K562 (cell line): ENCODE measurements at regions not wholly inside any gene's neighbourhood (a gene's known extent, or its start where the extent isn't known, plus 50 kb on each side); places are given as distances from the start of the nearest gene placed in this dataset.

Experiments used
- CHAMP1 ChIP-seq: fragments of 450-650 bp; IDR thresholded peaks from 2 replicates; pipeline ENCODE4 v1.6.1; 2016; ENCODE audit warnings: mild to moderate bottlenecking
- E4F1 ChIP-seq: fragments of 250-450 bp; sonication (Bioruptor Pico); IDR thresholded peaks from 2 replicates; pipeline ENCODE4 v1.5.0; 2021; ENCODE audit warnings: mild to moderate bottlenecking, borderline replicate concordance
- EWSR1 ChIP-seq: fragments of 450-650 bp; IDR thresholded peaks from 2 replicates; pipeline ENCODE4 v1.6.1; 2018; ENCODE audit warnings: borderline replicate concordance, mild to moderate bottlenecking, low read depth, moderate library complexity; ENCODE audit not compliant: partially characterized antibody
- HDAC6 ChIP-seq: IDR thresholded peaks from 2 replicates; pipeline ENCODE4 v1.6.1; 2012; ENCODE audit warnings: low read depth, mild to moderate bottlenecking, control low read depth, inconsistent platforms, low read length, moderate library complexity
- HDGF ChIP-seq: fragments of 450-650 bp; IDR thresholded peaks from 2 replicates; pipeline ENCODE4 v1.6.1; 2016
- IRF2 ChIP-seq: sonication (generic); formaldehyde crosslinking; IDR thresholded peaks from 2 replicates; pipeline ENCODE4 v1.8.1; 2022; ENCODE audit warnings: mild to moderate bottlenecking, missing genetic modification reagents
- JUND ChIP-seq, 2 experiments: IDR thresholded peaks; 2 replicates in 1 of 2; 3 replicates in 1 of 2; pipeline ENCODE4 v1.6.1; 2011; ENCODE audit warnings: borderline replicate concordance in 2 of 2, low read depth in 2 of 2, low read length in 2 of 2, improper control_type of control experiment in 1 of 2, missing biosample characterization in 1 of 2, missing genetic modification characterization in 1 of 2, missing genetic modification reagents in 1 of 2
- NR2C2 ChIP-seq, 2 experiments: fragments of 200-800 bp in 1 of 2; sonication (Bioruptor generic) in 1 of 2; sonication (generic) in 1 of 2; formaldehyde crosslinking in 1 of 2; IDR thresholded peaks; 2 replicates each; pipeline versions ENCODE4 v1.6.1 to v1.8.0; 2016 to 2022; ENCODE audit warnings: mild to moderate bottlenecking in 1 of 2, missing compliant biosample characterization in 1 of 2, missing genetic modification characterization in 1 of 2, missing genetic modification reagents in 1 of 2
- PHB2 ChIP-seq: fragments of 450-650 bp; IDR thresholded peaks from 2 replicates; pipeline ENCODE4 v1.6.1; 2017; ENCODE audit warnings: low read depth
- POLR2A ChIP-seq: fragments of 450-650 bp; conservative IDR thresholded peaks from 2 replicates; pipeline ENCODE4 v1.6.1; 2016
- RBFOX2 ChIP-seq: fragments of 200-400 bp; formaldehyde crosslinking; IDR thresholded peaks from 2 replicates; pipeline ENCODE4 v1.6.1; 2017; ENCODE audit warnings: low read depth, mild to moderate bottlenecking, low read length, moderate library complexity
- RUNX1 ChIP-seq: sonication (generic); IDR thresholded peaks from 2 replicates; pipeline ENCODE4 v1.6.1; 2016; ENCODE audit warnings: antibody characterized with exemption, low read depth
- SMARCA4 ChIP-seq: fragments of 450-650 bp; IDR thresholded peaks from 2 replicates; pipeline ENCODE4 v1.6.1; 2016
- ZNF212 ChIP-seq: fragments of 450-650 bp; formaldehyde crosslinking; IDR thresholded peaks from 2 replicates; pipeline ENCODE4 v1.4.0; 2020; ENCODE audit warnings: mild to moderate bottlenecking
- ZNF324 ChIP-seq: fragments of 250-450 bp; sonication (Bioruptor Pico); IDR thresholded peaks from 2 replicates; pipeline ENCODE4 v1.4.0; 2020; ENCODE audit warnings: mild to moderate bottlenecking
- ZNF584 ChIP-seq: fragments of 200-800 bp; sonication (Bioruptor generic); IDR thresholded peaks from 2 replicates; pipeline ENCODE4 v1.6.1; 2016; ENCODE audit warnings: low read depth, mild to moderate bottlenecking, missing genetic modification characterization, missing compliant biosample characterization
- TF ChIP-seq, protein P1 (sequence below): fragments of 450-650 bp; formaldehyde crosslinking; IDR thresholded peaks from 2 replicates; pipeline ENCODE4 v1.4.0; 2020; ENCODE audit warnings: mild to moderate bottlenecking, moderate library complexity
- TF ChIP-seq, protein P2 (sequence below): sonication (generic); formaldehyde crosslinking; IDR thresholded peaks from 2 replicates; pipeline ENCODE4 v1.5.0; 2020; ENCODE audit warnings: missing genetic modification reagents
- TF ChIP-seq, protein P3 (sequence below): fragments of 250-450 bp; sonication (Bioruptor Pico); IDR thresholded peaks from 2 replicates; pipeline ENCODE4 v1.8.0; 2021; ENCODE audit warnings: mild to moderate bottlenecking, moderate library complexity

- TF ChIP-seq NR2C2 (CRISPR knock-in tag; IDR thresholded peaks at IDR 0.05) (no peak), NR2C2 (tag; IDR thresholded peaks at IDR 0.05) (no peak), PHB2 (no peak), HDGF (no peak), E4F1 (CRISPR knock-in tag) (no peak), ZNF324 (CRISPR knock-in tag) (no peak), ZNF584 (no peak), POLR2A (no peak), HDAC6 (no peak), RBFOX2 (no peak; the same call in 1 of the 2 replicates), SMARCA4 (peak; percentile 14; the same call in 1 of the 2 replicates), JUND (IDR thresholded peaks at IDR 0.05; ENCODE audit: borderline replicate concordance, low read depth, low read length) (peak; percentile 31; the same call in 1 of the 2 replicates), JUND (tag; IDR thresholded peaks at IDR 0.05; ENCODE audit: borderline replicate concordance, low read depth, low read length) (no peak; the same call in 2 of the 3 replicates), CHAMP1 (peak; percentile 81; the same call in 1 of the 2 replicates), ZNF212 (CRISPR knock-in tag) (no peak), RUNX1 (no peak), EWSR1 (no peak), IRF2 (no peak)
- TF ChIP-seq, protein P1, sequence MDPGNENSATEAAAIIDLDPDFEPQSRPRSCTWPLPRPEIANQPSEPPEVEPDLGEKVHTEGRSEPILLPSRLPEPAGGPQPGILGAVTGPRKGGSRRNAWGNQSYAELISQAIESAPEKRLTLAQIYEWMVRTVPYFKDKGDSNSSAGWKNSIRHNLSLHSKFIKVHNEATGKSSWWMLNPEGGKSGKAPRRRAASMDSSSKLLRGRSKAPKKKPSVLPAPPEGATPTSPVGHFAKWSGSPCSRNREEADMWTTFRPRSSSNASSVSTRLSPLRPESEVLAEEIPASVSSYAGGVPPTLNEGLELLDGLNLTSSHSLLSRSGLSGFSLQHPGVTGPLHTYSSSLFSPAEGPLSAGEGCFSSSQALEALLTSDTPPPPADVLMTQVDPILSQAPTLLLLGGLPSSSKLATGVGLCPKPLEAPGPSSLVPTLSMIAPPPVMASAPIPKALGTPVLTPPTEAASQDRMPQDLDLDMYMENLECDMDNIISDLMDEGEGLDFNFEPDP (CRISPR knock-in tag) = no peak
- TF ChIP-seq, protein P2, sequence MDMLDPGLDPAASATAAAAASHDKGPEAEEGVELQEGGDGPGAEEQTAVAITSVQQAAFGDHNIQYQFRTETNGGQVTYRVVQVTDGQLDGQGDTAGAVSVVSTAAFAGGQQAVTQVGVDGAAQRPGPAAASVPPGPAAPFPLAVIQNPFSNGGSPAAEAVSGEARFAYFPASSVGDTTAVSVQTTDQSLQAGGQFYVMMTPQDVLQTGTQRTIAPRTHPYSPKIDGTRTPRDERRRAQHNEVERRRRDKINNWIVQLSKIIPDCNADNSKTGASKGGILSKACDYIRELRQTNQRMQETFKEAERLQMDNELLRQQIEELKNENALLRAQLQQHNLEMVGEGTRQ (CRISPR knock-in tag) = no peak
- TF ChIP-seq, protein P3, sequence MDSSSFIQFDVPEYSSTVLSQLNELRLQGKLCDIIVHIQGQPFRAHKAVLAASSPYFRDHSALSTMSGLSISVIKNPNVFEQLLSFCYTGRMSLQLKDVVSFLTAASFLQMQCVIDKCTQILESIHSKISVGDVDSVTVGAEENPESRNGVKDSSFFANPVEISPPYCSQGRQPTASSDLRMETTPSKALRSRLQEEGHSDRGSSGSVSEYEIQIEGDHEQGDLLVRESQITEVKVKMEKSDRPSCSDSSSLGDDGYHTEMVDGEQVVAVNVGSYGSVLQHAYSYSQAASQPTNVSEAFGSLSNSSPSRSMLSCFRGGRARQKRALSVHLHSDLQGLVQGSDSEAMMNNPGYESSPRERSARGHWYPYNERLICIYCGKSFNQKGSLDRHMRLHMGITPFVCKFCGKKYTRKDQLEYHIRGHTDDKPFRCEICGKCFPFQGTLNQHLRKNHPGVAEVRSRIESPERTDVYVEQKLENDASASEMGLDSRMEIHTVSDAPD = no peak
Observed at GRCh38 chr6:152874846-152875568, 107.8 kb downstream of the FBXO5 start (continued).
